ENCODE measurements at regions not wholly inside any gene's neighbourhood (a gene's known extent, or its start where the extent isn't known, plus 50 kb on each side); places are given as distances from the start of the nearest gene placed in this dataset.

- Histone ChIP-seq H3K4me2 (ENCODE audit: low read length) (no peak overlapping the region), H4K20me1 (ENCODE audit: low read length) (no peaks in the 10 kb centered on the region), H2AFZ (ENCODE audit: low read length) (no peak overlapping the region), H3K9me3 (ENCODE audit: low read length) (no peaks in the 10 kb centered on the region), H3K4me1 (ENCODE audit: insufficient read depth, low read length) (peaks cover 7% of the 10 kb centered on the region; the same call in 1 of the 2 replicates), H3K27me3 (ENCODE audit: low read length) (peaks cover 15% of the 10 kb centered on the region), H3K27ac (ENCODE audit: low read length) (no peak overlapping the region), H3K36me3 (ENCODE audit: low read depth, low read length) (no peaks in the 10 kb centered on the region), H3K9me2 (replicated peaks; ENCODE audit: low read length) (no peaks in the 10 kb centered on the region), H3K9ac (ENCODE audit: low read length) (no peak overlapping the region), H3K4me3 (ENCODE audit: low read length) (no peak overlapping the region), H3K79me2 (ENCODE audit: low read length) (no peaks in the 10 kb centered on the region), H3F3A (ENCODE audit: low read length, unreplicated experiment) (peaks cover 3% of the 10 kb centered on the region)
- intact Hi-C loops (cut with micrococcal nuclease): no loop called here
- TF ChIP-seq, protein P1, sequence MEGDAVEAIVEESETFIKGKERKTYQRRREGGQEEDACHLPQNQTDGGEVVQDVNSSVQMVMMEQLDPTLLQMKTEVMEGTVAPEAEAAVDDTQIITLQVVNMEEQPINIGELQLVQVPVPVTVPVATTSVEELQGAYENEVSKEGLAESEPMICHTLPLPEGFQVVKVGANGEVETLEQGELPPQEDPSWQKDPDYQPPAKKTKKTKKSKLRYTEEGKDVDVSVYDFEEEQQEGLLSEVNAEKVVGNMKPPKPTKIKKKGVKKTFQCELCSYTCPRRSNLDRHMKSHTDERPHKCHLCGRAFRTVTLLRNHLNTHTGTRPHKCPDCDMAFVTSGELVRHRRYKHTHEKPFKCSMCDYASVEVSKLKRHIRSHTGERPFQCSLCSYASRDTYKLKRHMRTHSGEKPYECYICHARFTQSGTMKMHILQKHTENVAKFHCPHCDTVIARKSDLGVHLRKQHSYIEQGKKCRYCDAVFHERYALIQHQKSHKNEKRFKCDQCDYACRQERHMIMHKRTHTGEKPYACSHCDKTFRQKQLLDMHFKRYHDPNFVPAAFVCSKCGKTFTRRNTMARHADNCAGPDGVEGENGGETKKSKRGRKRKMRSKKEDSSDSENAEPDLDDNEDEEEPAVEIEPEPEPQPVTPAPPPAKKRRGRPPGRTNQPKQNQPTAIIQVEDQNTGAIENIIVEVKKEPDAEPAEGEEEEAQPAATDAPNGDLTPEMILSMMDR (conservative IDR thresholded peaks at IDR 0.05; ENCODE audit: low read depth, low read length): no peak
- no peak for TF ChIP-seq EZH2phosphoT487 (IDR thresholded peaks at IDR 0.05; ENCODE audit: borderline replicate concordance, low read length)
- TF ChIP-seq EZH2 (IDR thresholded peaks at IDR 0.05; ENCODE audit: low read length, unreplicated experiment): no peak
- BruUV-seq (replicated peaks): no TSS peak
- POLR2A ChIA-PET (ENCODE audit: unreplicated experiment): no interaction called here
- no peak for ATAC-seq
- no peak for DNase-seq
- CTCF ChIA-PET: no interaction called here
These were observed 224.4 kb upstream of the NFE2L3 start for GRCh38 chr7:25927626-25927978.

DNA sequence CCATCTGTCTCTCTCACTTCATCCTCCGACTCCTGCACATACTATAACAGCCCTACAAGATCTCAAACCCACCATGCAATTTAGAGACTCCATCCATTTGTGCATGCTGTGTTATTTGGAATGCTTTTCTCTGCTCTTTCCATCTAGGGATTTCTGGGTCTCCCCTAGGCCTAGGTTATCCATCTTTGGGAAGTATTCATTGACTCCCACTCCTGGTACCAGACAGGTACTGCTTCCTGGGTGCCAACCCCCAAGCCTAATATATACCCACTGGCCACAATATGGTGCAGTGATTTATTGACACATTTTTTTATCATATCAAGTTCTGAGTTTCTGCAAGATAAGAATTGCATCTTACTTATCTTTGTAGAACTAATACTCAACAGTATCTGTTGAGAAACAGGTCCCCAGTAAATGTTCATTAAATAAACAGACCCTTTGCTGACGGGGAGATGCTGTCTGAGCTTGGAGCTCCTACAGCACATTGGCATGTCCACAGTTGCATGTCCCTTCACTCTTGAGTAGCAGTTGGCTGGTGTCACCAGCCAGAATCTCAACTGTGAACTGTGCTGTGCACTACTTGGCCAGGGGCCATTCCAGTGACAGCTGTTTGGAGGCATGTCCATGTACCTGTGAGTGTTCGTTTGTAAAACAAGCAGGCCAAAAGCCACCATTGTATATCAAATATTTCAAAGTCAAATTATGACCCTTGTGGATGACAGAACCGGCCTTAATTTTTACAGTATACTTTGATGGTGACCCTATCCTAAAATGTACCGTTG lies 223.3 kb upstream of the NFE2L3 start:
- Histone ChIP-seq H4K20me1 (ENCODE audit: low read length) (no peaks in the 10 kb centered on the region), H3K4me2 (ENCODE audit: low read length) (no peak overlapping the region), H3K79me2 (ENCODE audit: low read length) (no peaks in the 10 kb centered on the region), H3F3A (ENCODE audit: low read length, unreplicated experiment) (no peaks in the 10 kb centered on the region), H3K9me2 (replicated peaks; ENCODE audit: low read length) (no peaks in the 10 kb centered on the region), H3K27ac (ENCODE audit: low read length) (no peak overlapping the region), H3K9me3 (ENCODE audit: low read length) (no peaks in the 10 kb centered on the region), H3K36me3 (ENCODE audit: low read depth, low read length) (no peaks in the 10 kb centered on the region), H3K4me1 (ENCODE audit: insufficient read depth, low read length) (no peaks in the 10 kb centered on the region), H3K9ac (ENCODE audit: low read length) (no peak overlapping the region), H2AFZ (ENCODE audit: low read length) (no peak overlapping the region), H3K4me3 (ENCODE audit: low read length) (no peak overlapping the region), H3K27me3 (ENCODE audit: low read length) (peaks cover 15% of the 10 kb centered on the region)
- ATAC-seq: no peak
- POLR2A ChIA-PET (ENCODE audit: unreplicated experiment): no interaction called here
- intact Hi-C loops (cut with micrococcal nuclease): no loop called here
- no peak for DNase-seq
- CTCF ChIA-PET: no interaction called here
- TF ChIP-seq EZH2phosphoT487 (IDR thresholded peaks at IDR 0.05; ENCODE audit: borderline replicate concordance, low read length): no peak
- TF ChIP-seq, protein P1 (conservative IDR thresholded peaks at IDR 0.05; ENCODE audit: low read depth, low read length): no peak
- TF ChIP-seq EZH2 (IDR thresholded peaks at IDR 0.05; ENCODE audit: low read length, unreplicated experiment): no peak
- no TSS peak for BruUV-seq (replicated peaks)

DNA sequence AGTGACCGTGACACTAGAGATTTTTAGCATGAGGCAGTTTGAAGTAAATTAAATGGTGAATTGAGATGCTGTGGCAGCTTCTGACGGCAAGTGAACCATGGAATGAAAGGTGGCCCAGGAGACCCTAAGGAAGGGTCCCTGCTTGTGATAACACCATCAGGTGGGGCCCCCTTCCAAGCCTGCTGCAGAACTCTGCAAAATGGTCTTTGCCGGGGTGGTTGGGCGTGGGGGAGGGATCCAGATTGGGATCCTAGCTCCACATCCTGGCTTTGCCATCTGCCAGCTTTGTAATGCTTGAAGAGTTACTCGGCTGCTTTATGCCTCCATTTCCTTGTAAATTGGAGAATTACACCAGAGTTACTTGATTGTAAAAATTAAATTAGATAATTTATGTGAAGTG lies 222.6 kb upstream of the NFE2L3 start:
- H3K27ac ChIP-seq (ENCODE audit: low read length): no peak overlapping the region
- intact Hi-C loops (cut with micrococcal nuclease): no loop called here
- ChIA-PET CTCF (no interaction called here), POLR2A (ENCODE audit: unreplicated experiment) (no interaction called here)
- H3K9ac ChIP-seq (ENCODE audit: low read length): no peak overlapping the region
- peaks cover 15% of the 10 kb centered on the region for H3K27me3 ChIP-seq (ENCODE audit: low read length)
- DNase-seq: no peak
- no peaks in the 10 kb centered on the region for H3K9me3 ChIP-seq (ENCODE audit: low read length)
- no peaks in the 10 kb centered on the region for H3F3A ChIP-seq (ENCODE audit: low read length, unreplicated experiment)
- no peak for ATAC-seq
- H3K36me3 ChIP-seq (ENCODE audit: low read depth, low read length): no peaks in the 10 kb centered on the region
- H3K79me2 ChIP-seq (ENCODE audit: low read length): no peaks in the 10 kb centered on the region
- no peaks in the 10 kb centered on the region for H4K20me1 ChIP-seq (ENCODE audit: low read length)
- H3K9me2 ChIP-seq (replicated peaks; ENCODE audit: low read length): no peaks in the 10 kb centered on the region
- TF ChIP-seq EZH2 (IDR thresholded peaks at IDR 0.05; ENCODE audit: low read length, unreplicated experiment) (no peak), EZH2phosphoT487 (IDR thresholded peaks at IDR 0.05; ENCODE audit: borderline replicate concordance, low read length) (no peak)
- TF ChIP-seq, protein P1 (conservative IDR thresholded peaks at IDR 0.05; ENCODE audit: low read depth, low read length): no peak
- H2AFZ ChIP-seq (ENCODE audit: low read length): no peak overlapping the region
- H3K4me1 ChIP-seq (ENCODE audit: insufficient read depth, low read length): no peaks in the 10 kb centered on the region
- no peak overlapping the region for H3K4me3 ChIP-seq (ENCODE audit: low read length)
- no peak overlapping the region for H3K4me2 ChIP-seq (ENCODE audit: low read length)
- no TSS peak for BruUV-seq (replicated peaks)

All from PC-3 (cell line).